Memory B cell (primary cell): ENCODE measurements at regions not wholly inside any gene's neighbourhood (a gene's known extent, or its start where the extent isn't known, plus 50 kb on each side); places are given as distances from the start of the nearest gene placed in this dataset.
"Not testable (repeated sequence)": the region's sequence is repeated elsewhere in the genome, so short reads cannot be mapped to it uniquely, and the experiment has no call there.

Experiments
- ATAC-seq: fragments of 150-1000 bp; cut with Tn5 transposase; 2 replicates; pipeline ENCODE4 v1.10.0; 2021; ENCODE audit warnings: low read depth, mild to moderate bottlenecking, moderate library complexity
- DNase-seq, 2 donors: peaks; one replicate each; pipeline ENCODE4 v3.0.0; 2022; ENCODE audit warnings: low spot score in 2 of 2
- H3K27ac Mint-ChIP-seq: one replicate; pipeline ENCODE4 v1.8.0; 2022; ENCODE audit warnings: mild to moderate bottlenecking, moderate library complexity, mixed read lengths
- H3K27me3 Mint-ChIP-seq: one replicate; pipeline ENCODE4 v1.8.0; 2022; ENCODE audit warnings: mixed read lengths
- H3K36me3 Mint-ChIP-seq: one replicate; pipeline ENCODE4 v1.8.0; 2022; ENCODE audit warnings: mild to moderate bottlenecking, mixed read lengths
- H3K4me1 Mint-ChIP-seq: one replicate; pipeline ENCODE4 v1.8.0; 2022; ENCODE audit warnings: mixed read lengths
- H3K4me3 Mint-ChIP-seq: one replicate; pipeline ENCODE4 v1.8.0; 2022; ENCODE audit warnings: mild to moderate bottlenecking, moderate library complexity, mixed read lengths
- H3K9me3 Mint-ChIP-seq: one replicate; pipeline ENCODE4 v1.8.0; 2022; ENCODE audit warnings: mixed read lengths

DNA sequence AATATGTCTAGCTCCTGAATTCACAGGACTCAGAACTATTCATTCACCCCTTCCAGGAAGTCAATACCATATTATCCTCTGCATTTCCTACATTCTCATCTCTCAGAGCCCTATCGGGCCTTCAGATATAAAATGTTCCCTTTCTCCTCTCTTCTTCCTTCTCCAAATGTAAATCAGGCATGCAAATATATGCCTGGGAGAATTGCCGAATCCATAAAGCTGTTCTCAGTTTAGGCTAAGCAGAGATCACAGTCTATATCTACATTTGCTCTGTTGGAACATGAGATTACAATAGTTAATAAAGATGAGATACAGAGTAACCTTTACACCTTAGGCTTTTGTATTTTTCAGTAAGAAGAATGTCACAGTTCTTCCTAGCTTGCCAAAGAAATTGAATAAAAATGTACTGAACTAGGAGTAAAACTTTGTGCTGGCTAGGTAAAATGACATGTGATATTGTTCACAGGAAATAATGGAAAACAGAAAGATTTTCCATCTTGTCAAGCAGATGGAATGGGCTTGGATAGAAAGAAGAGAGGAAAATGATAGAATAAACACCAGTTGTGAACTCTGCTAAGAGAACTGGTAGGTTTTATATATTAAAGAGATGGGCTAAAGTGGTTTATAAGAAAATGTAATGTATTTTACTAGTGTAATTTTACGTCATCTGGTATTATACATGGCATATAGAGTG, 161.5 kb downstream of the NRIP1 start:
- Mint-ChIP-seq H3K36me3 (no peaks in the 10 kb centered on the region), H3K4me3 (no peak overlapping the region), H3K27me3 (no peaks in the 10 kb centered on the region), H3K27ac (peak overlapping the region; percentile 11), H3K4me1 (peaks cover 9% of the 10 kb centered on the region), H3K9me3 (no peaks in the 10 kb centered on the region)
- DNase-seq (no peak), ATAC-seq (no peak)

DNA sequence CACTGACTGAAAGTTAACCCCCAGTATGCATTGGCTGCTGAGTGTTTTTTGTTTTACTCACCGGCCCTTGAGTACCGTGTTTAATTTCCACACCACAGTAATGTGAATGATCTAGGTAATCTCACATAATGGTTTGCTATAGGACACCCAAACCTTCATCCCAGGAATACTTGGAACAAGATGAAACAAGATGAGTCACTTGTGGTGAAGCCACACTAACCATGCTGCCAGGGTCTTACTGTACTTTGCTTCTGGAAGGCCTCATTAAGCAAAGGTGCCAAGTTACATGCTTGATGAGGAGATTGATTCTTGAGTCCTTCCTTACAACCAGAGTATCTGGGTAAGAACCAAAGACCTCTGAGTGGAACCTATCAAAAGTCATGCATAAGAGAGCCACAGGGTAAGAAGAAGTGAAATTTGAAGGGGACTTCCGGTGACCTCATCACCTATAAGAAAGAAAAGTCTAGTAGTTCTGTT, 163.3 kb downstream of the NRIP1 start:
- Mint-ChIP-seq H3K27ac (peak overlapping the region; percentile 72), H3K36me3 (no peaks in the 10 kb centered on the region), H3K4me1 (peaks cover 9% of the 10 kb centered on the region), H3K9me3 (no peaks in the 10 kb centered on the region), H3K27me3 (no peaks in the 10 kb centered on the region), H3K4me3 (no peak overlapping the region)
- peak in 1 of 2 donors; percentile 18 for DNase-seq
- peak; percentile 100 for ATAC-seq

DNA sequence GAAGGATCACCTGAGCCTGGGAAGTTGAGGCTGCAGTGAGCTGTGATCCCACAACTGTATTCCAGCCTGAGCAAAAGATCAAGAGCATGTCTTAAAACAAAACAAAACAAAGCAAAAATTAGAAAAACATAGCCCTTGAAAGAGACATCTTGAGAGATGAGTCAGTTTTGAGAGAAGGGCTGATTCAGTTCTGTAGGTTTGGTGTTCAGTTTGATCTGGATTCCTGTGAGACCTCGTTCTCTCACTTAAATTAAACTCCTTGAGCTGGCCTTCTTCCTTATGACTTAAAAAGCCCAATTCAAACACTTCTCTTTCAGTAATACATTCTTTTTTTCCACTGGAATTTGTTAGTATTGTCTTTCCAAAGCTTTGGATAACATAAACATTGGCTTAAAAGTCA, 164.2 kb downstream of the NRIP1 start:
- DNase-seq (no peak), ATAC-seq (no peak)
- no peaks in the 10 kb centered on the region for H3K27me3 Mint-ChIP-seq
- peaks cover 9% of the 10 kb centered on the region for H3K4me1 Mint-ChIP-seq
- no peaks in the 10 kb centered on the region for H3K9me3 Mint-ChIP-seq
- H3K36me3 Mint-ChIP-seq = no peaks in the 10 kb centered on the region
- peak overlapping the region; percentile 24 for H3K27ac Mint-ChIP-seq
- H3K4me3 Mint-ChIP-seq = no peak overlapping the region

DNA sequence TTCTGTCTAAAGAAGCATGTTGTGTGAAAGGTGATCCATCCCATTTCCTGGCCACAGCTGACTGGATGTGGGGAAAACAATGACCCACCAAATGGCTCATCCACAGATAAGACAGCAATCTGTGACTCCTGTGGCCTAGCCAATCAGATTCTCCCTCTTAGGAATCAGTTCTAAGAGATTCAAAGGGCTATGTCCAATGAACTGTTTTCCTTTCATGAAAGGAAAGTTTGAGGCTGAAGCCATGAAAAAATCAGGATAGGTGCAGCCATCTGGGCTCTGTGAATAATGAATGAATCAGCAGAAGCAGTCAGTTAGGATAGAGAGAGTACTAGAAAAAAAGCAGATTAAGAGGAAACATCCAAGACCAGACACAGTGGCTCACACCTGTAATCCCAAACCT, 164.7 kb downstream of the NRIP1 start:
- Mint-ChIP-seq H3K27ac (peak overlapping the region; percentile 24), H3K9me3 (no peaks in the 10 kb centered on the region), H3K4me1 (peaks cover 9% of the 10 kb centered on the region), H3K27me3 (no peaks in the 10 kb centered on the region), H3K36me3 (no peaks in the 10 kb centered on the region), H3K4me3 (no peak overlapping the region)
- no peak for DNase-seq
- no peak for ATAC-seq

DNA sequence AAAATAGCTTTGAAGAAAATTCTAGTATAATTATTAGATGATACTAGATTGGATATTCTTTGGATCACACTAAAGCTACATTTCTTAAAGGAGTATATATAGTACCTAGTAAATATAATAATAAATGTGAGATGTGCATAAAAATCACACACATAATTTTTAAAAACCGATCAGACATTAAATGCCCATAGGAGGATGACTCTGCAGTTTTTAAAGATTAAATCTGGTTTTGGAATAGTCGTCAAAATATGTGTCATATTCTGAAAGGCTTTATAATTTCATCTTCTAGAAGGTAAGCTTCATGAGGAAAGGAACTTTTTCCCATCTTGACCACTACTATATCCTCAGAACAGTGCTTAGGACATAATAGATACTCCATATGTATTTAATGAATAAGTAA, 169.0 kb downstream of the NRIP1 start:
- no peaks in the 10 kb centered on the region for H3K4me1 Mint-ChIP-seq
- H3K27ac Mint-ChIP-seq = no peak overlapping the region
- no peaks in the 10 kb centered on the region for H3K36me3 Mint-ChIP-seq
- no peak overlapping the region for H3K4me3 Mint-ChIP-seq
- H3K27me3 Mint-ChIP-seq = no peaks in the 10 kb centered on the region
- no peaks in the 10 kb centered on the region for H3K9me3 Mint-ChIP-seq
- DNase-seq (no peak), ATAC-seq (no peak)

DNA sequence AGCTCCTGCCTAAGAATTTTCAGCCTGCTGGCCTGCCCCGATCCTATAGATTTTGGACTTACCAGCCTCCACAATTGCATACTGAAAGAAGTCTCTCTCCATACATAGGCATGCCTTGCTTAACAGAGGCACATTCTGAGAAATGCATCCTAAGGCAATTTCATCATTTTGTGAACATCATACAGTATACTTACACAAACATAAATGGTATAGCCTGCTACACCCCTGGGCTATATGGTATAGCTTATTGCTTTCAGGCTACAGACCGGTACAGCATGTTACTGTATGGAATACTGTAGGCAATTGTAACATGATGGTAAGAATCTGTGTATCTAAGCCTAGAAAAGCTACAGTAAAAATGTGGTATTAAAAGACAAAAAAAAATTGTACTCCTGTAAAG, 174.7 kb downstream of the NRIP1 start:
- Mint-ChIP-seq H3K36me3 (no peaks in the 10 kb centered on the region), H3K4me1 (no peaks in the 10 kb centered on the region), H3K27ac (no peak overlapping the region), H3K4me3 (no peak overlapping the region), H3K27me3 (no peaks in the 10 kb centered on the region), H3K9me3 (no peaks in the 10 kb centered on the region)
- ATAC-seq = no peak
- no peak for DNase-seq

DNA sequence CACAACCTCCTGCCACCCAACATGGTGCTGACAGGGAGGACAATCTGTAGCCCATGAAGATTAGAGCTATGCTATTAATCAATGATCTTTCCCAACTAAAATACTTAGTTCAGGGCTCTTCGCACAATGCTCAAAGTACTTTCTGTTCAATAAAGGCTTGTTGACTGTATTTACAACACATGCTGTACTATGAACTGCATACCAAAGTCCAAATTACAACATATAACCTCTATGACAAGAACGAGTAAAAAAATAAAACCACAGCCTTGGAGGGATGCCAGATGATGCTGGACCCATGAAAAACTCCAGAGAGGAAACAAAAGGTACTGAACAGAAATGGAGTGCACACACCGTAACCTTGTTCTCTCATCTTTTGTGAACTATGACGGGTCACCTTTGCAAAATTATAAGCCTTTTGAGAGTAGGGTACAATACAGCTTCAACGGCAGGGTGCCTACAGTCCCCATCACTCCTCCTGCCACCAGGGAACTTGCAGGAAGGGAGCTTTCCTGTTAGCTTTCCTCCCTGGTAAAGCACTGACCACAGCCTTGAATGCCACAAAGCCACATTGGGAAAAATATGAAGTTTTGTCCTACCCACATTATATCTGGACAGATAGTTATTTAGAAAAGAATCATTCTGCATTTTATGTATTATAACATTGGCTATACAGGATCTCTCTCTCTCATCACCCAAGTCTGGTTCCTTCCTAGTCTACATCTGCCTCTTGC, 175.6 kb downstream of the NRIP1 start:
- no peak for ATAC-seq
- no peaks in the 10 kb centered on the region for H3K9me3 Mint-ChIP-seq
- no peaks in the 10 kb centered on the region for H3K4me1 Mint-ChIP-seq
- H3K4me3 Mint-ChIP-seq = no peak overlapping the region
- H3K36me3 Mint-ChIP-seq = no peaks in the 10 kb centered on the region
- no peak for DNase-seq
- H3K27me3 Mint-ChIP-seq = peaks cover under 1% of the 10 kb centered on the region
- H3K27ac Mint-ChIP-seq = no peak overlapping the region

DNA sequence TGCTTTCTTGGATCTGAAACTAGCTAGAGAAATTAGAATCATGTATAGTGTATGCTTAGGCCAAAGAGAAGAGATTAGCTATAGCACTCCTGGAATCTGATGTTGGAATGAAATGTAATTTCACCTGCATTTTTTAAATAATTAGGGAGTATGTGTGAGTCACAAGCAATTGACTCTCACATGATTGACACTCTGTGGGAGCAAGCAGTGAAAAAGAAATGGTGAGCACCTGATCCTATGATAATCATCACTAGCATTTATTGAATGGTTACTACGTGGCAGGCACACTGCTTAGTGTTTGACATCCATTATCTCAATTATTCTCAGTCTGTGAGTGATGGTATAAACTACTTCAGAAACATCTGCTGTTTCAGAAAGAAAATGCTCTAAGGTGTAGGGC, 176.6 kb downstream of the NRIP1 start:
- Mint-ChIP-seq H3K4me3 (no peak overlapping the region), H3K9me3 (no peaks in the 10 kb centered on the region), H3K36me3 (no peaks in the 10 kb centered on the region), H3K27me3 (peaks cover 1% of the 10 kb centered on the region), H3K27ac (no peak overlapping the region), H3K4me1 (no peaks in the 10 kb centered on the region)
- DNase-seq (no peak), ATAC-seq (no peak)

DNA sequence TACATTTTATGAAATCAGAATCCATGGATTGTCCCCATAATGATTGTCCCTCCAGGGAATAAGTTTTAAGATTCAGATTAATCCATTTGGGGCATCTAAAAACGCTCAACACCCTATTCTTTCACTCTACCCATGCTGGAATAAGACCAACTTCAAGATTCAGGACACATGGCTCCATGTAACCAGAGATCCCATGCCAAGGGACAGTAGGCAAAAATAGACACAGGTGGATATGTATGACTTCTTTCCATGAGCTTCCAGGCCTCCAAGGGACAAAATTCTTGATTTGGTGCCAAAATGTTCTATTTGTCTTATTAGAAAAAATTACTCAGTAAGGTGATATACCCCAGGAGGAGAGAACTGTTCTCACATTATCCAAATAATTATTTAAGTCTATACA, 178.8 kb downstream of the NRIP1 start:
- Mint-ChIP-seq H3K36me3 (no peaks in the 10 kb centered on the region), H3K9me3 (no peaks in the 10 kb centered on the region), H3K27ac (no peak overlapping the region), H3K27me3 (peaks cover 1% of the 10 kb centered on the region), H3K4me3 (no peak overlapping the region), H3K4me1 (peaks cover 1% of the 10 kb centered on the region)
- DNase-seq = no peak
- ATAC-seq = no peak

DNA sequence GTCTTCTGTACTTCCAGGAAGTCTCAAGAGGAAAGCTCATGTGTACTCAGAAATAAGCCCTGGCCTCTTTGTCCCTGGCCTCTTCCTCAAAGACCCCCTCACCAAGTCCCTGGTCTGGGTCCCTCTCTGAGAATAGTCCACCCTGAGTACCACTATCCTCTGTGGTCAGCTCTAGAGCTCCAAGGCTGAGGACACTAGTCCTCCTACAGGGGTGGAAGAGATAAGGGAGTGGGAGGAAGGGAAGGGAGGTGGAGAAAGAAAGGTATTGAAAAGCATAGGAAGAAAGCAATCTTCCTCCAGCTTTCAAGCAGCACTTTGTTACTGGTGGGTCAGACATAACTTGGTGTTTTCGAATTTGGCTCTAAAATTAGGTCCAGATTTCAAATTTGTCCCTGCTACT, 181.4 kb downstream of the NRIP1 start:
- H3K9me3 Mint-ChIP-seq = no peaks in the 10 kb centered on the region
- peaks cover 1% of the 10 kb centered on the region for H3K27me3 Mint-ChIP-seq
- H3K4me3 Mint-ChIP-seq = no peak overlapping the region
- no peak overlapping the region for H3K27ac Mint-ChIP-seq
- no peaks in the 10 kb centered on the region for H3K36me3 Mint-ChIP-seq
- ATAC-seq (no peak), DNase-seq (no peak)
- peaks cover 19% of the 10 kb centered on the region for H3K4me1 Mint-ChIP-seq

DNA sequence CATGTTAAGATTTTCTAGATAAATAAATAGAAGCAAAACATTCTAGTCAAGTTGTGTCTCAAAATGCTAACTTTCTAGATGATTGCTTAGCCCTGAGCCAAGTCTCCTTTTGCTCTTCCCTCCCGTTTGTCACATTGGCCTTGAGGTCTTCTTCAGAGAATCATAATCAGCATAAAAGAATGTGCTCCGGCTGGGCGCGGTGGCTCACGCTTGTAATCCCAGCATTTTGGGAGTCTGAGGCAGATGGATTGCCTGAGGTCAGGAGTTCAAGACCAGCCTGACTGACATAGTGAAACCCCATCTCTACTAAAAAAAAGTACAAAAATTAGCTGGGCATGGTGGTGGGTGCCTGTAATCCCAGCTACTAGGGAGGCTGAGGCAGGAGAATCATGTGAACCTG, 182.3 kb downstream of the NRIP1 start:
- H3K27ac Mint-ChIP-seq, H3K36me3 Mint-ChIP-seq, DNase-seq, H3K9me3 Mint-ChIP-seq, H3K27me3 Mint-ChIP-seq, ATAC-seq, H3K4me3 Mint-ChIP-seq: not testable (repeated sequence)
- H3K4me1 Mint-ChIP-seq = peaks cover 25% of the 10 kb centered on the region

DNA sequence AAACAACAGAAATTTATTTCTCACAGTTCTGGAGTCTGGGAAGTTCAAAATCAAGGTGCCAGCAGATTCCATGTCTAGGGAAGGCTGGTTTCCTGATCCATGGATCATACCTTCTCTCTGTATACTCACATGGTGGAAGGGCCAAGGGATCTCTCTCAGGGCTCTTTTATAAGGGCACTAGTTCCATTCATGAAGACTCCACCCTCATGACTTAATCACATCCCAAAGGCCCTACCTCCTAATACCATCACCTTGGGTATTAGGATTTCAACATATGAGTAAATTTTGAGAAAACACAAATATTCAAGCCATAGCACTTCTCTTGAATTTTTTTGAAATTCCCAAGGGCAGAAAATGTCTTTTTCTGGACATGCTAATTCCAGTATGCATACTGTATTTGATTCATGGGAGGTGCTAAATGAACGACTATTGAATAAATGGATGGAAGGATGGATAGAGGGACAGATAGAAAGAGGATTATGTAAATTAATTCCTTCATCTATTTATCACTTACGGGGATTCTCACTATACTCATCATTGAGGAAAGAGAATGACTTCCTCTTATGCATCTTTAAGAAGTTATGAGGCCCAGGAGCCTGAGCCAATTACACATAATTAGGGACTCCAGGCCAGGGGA, 182.8 kb downstream of the NRIP1 start:
- peaks cover 27% of the 10 kb centered on the region for H3K4me1 Mint-ChIP-seq
- no peaks in the 10 kb centered on the region for H3K36me3 Mint-ChIP-seq
- H3K4me3 Mint-ChIP-seq = no peak overlapping the region
- no peak for DNase-seq
- peaks cover 1% of the 10 kb centered on the region for H3K27me3 Mint-ChIP-seq
- no peaks in the 10 kb centered on the region for H3K9me3 Mint-ChIP-seq
- ATAC-seq = no peak
- H3K27ac Mint-ChIP-seq = no peak overlapping the region

DNA sequence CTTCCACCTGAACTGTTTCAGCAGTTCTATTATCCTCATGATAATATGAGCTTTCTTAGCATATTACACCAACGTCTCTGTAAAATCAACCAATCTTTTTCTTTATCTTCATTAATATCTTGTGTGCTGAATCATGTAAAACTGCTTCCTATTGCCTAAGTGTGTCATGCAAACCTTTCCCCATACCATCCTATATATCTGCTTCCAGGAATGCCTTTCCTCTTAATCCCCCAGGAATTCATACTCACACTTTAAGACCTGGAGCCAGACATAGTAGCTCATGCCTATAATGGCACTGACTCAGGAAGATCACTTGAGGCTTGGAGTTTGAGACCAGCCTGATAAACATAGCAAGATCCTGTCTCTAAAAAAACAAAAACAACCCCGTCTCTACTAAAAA, 183.9 kb downstream of the NRIP1 start:
- DNase-seq = no peak
- H3K27me3 Mint-ChIP-seq = peaks cover 1% of the 10 kb centered on the region
- no peaks in the 10 kb centered on the region for H3K36me3 Mint-ChIP-seq
- no peaks in the 10 kb centered on the region for H3K9me3 Mint-ChIP-seq
- H3K4me3 Mint-ChIP-seq = no peak overlapping the region
- H3K27ac Mint-ChIP-seq = no peak overlapping the region
- no peak for ATAC-seq
- H3K4me1 Mint-ChIP-seq = peaks cover 36% of the 10 kb centered on the region

DNA sequence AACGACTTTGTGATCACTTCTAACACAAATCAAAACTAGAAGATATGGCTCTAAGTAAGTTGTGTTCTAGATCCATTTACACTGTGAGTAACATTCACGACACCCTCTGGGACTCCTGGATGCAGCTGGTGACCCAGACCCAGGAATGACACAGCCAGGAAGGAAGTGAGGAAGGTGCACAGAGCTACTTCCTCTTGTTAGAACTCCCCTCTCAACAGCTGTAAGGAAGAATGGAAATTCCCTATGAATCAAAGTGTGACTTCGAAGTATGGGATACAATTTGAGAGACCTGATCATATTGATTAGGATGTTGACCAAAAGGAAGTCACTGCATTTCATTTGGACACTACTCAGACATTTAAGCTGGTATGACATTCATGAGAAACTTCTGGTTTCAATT, 185.3 kb downstream of the NRIP1 start:
- no peaks in the 10 kb centered on the region for H3K36me3 Mint-ChIP-seq
- H3K27me3 Mint-ChIP-seq = peaks cover 1% of the 10 kb centered on the region
- H3K27ac Mint-ChIP-seq = no peak overlapping the region
- ATAC-seq (peak; percentile 51), DNase-seq (no peak)
- H3K4me1 Mint-ChIP-seq = peaks cover 40% of the 10 kb centered on the region
- H3K4me3 Mint-ChIP-seq = peak overlapping the region; percentile 67
- H3K9me3 Mint-ChIP-seq = no peaks in the 10 kb centered on the region
